GM13977 (cell line): ENCODE measurements at regions not wholly inside any gene's neighbourhood (a gene's known extent, or its start where the extent isn't known, plus 50 kb on each side); places are given as distances from the start of the nearest gene placed in this dataset.

Experiments
- DNase-seq: peaks from one replicate; pipeline ENCODE4 v3.0.0; 2012; ENCODE audit warnings: low spot score
- in situ Hi-C: fragments of 300-500 bp; cut with MboI; formaldehyde crosslinking; loops from one replicate; pipeline ENCODE4 v1.12.0; 2022; ENCODE audit warnings: low sequenced_read_pairs, low pct_unique_long_range_greater_than_20kb, mixed read lengths, inconsistent platforms; ENCODE audit not compliant: unreplicated experiment
- TF ChIP-seq, protein P1 (sequence below): IDR thresholded peaks from 2 replicates; pipeline ENCODE4 v1.5.1; 2012; ENCODE audit warnings: mild to moderate bottlenecking, control low read depth; ENCODE audit not compliant: insufficient read depth; ENCODE audit errors: extremely low read depth, missing control alignments

DNA sequence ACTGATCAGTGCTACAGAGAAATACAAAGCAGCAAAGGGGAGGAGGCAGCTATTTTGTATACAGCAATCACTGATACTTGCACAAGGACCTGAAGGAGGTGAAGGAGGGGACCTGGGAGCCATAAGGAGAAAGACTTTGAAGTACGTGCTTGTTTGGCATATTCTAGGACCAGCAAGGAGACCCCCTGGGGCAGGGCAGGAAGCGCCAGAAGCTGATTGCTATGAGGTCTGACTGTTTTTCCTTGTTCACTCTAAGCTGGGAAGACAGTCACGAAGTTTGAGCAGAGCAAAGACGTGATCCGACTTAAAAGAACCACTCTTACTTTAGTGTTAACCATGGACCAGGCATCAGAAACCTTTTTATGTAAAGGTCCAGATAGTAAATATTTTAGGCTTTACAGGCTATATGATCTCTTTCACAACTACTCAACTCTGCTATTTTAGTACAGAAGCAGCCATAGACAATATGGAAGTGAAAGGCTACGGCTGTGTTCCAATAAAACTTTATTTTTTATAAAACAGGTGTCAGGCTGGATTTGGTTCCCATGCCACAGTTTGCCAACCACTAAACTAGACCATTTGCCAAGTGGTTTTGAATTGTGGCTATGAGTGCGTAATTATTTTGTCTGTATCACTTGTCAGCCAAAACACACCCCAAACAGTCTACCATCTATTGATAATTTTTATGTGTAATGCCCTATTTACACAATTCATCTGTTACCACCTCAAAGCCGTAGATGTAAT lies 217.9 kb downstream of the PRL start:
- TF ChIP-seq, protein P1, sequence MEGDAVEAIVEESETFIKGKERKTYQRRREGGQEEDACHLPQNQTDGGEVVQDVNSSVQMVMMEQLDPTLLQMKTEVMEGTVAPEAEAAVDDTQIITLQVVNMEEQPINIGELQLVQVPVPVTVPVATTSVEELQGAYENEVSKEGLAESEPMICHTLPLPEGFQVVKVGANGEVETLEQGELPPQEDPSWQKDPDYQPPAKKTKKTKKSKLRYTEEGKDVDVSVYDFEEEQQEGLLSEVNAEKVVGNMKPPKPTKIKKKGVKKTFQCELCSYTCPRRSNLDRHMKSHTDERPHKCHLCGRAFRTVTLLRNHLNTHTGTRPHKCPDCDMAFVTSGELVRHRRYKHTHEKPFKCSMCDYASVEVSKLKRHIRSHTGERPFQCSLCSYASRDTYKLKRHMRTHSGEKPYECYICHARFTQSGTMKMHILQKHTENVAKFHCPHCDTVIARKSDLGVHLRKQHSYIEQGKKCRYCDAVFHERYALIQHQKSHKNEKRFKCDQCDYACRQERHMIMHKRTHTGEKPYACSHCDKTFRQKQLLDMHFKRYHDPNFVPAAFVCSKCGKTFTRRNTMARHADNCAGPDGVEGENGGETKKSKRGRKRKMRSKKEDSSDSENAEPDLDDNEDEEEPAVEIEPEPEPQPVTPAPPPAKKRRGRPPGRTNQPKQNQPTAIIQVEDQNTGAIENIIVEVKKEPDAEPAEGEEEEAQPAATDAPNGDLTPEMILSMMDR: no peak
- in situ Hi-C loops: no loop called here
- DNase-seq: no peak

DNA sequence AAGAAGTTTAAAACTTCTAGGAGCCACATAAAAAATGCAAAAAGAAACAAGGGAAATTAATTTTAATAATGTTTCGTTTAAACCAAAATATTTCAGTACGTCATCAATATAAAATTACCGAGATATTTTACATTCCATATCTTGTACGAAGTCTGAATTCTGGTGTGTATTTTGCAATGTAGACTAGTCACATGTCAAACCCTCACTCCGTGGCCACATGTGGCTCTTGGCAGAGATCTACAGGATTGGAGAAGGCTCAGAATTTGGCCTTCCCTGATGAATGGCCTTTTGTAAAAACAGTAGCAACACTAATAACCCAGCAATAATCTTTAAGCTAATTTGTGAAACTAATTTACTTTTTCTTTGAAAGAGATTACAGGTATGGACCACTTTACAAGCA lies 217.1 kb downstream of the PRL start:
- in situ Hi-C loops: no loop called here
- TF ChIP-seq, protein P1: no peak
- no peak for DNase-seq

DNA sequence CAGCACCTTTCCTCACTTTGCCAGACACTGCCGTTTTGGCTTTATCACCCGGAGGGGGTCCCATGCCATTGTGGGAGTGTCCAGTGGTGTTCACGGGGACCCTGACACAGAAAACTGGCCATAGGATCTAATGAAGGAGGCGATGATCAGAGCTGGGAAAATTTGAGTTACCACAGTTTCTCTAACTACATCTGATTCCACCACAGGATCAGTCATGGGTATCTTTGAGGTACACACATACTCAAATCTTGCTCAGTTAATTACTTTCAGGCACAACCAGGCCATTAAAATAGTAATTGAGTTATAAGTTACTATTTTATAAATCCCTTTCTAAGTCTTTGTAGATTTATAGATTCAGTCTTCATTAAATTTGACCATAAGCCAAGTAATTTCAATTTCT lies 215.1 kb downstream of the PRL start:
- in situ Hi-C loops: no loop called here
- DNase-seq: no peak
- TF ChIP-seq, protein P1: no peak

DNA sequence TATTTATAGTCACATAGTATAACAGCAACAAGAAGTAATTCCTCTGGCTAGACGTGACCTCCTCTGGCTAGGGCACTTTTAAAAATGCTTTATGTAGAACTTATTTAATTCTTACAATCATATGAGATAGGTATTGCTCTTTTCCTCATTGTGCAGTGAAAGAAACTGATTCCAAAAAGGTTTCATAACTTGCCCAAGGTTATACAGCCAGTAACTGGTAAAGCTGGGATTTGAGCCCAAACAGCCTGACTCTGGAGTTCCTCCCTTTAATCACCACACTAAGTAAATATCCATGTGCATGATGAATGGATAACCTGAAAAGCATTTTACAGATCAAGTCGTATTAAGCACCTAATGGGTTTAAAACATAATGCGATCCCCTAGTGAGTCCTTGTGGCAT lies 214.6 kb downstream of the PRL start:
- no peak for DNase-seq
- in situ Hi-C loops: no loop called here
- TF ChIP-seq, protein P1: no peak

DNA sequence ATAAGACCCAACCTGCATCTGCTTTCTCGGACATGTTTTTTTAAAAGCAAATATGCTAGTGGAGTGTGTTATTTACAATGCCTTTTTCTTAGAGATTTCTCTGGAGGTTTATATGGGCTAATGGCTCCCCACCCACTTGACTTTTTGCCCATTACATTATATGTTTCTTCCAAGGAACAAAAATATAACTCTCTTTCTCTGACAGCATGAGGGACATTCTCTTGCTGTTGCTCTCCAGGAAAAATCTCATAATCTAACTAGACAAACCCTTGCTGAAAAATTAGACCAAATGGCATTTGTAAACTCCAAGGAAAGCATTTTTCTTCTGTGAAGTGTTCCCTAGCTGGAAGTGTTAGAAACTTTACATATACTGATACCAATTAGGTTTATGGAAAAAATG lies 213.7 kb downstream of the PRL start:
- in situ Hi-C loops: no loop called here
- TF ChIP-seq, protein P1: no peak
- DNase-seq: no peak

DNA sequence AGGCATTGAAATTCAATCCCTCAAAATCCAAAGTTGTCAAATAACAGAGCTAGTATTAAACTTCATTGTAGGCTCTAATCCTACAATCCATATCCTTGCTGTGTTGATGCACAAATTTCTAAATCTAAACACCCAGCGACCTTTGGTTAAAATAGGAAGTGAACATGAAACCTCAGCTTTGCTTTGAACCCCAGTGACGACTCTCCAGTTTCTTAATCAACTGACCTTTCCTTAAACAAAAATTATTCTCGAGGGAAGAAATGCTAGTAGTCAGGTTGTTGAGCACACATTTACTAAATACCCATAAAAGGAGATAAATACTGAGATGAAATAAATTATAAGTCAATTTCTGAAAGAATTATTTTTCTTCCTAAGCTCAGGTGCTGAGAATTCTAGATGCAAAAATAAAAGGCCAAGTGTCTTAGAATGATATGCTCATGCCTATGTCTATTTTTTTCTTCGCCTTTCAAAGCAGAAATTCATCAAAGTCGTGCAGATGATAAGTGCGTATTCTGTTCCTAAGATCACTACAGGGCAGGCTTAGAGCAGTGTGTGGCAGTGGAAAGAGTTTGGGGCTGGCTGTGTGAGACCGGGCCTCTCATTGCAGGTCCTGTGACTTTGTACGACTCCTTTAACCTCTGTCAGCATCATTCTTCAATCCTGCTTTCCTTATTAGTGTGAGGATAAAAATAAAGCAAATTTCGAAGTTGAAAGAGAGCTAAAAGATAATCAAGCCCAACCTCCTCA lies 208.7 kb downstream of the PRL start:
- DNase-seq: no peak
- in situ Hi-C loops: no loop called here
- TF ChIP-seq, protein P1: no peak
